BLaER1 treated with 17β-estradiol and CSF1 and Interleukin-3, amounts not matched to agents 10 nM and 100 nM (cell line): ENCODE measurements at regions not wholly inside any gene's neighbourhood (a gene's known extent, or its start where the extent isn't known, plus 50 kb on each side); places are given as distances from the start of the nearest gene placed in this dataset.
"Not testable (repeated sequence)": the region's sequence is repeated elsewhere in the genome, so short reads cannot be mapped to it uniquely, and the experiment has no call there.

Experiments
- H3K27ac ChIP-seq, 11 experiments: shearing (Covaris generic); formaldehyde crosslinking; 2 replicates each; pipeline ENCODE4 v1.8.1; 2022
- H3K27me3 ChIP-seq, 11 experiments: shearing (Covaris generic); formaldehyde crosslinking; 2 replicates each; pipeline ENCODE4 v1.8.1; 2022
- H3K36me3 ChIP-seq, 11 experiments: shearing (Covaris generic); formaldehyde crosslinking; 2 replicates each; pipeline ENCODE4 v1.8.1; 2022
- H3K4me1 ChIP-seq, 10 experiments: shearing (Covaris generic); formaldehyde crosslinking; 2 replicates each; pipeline ENCODE4 v1.8.1; 2022
- H3K4me2 ChIP-seq, 11 experiments: shearing (Covaris generic); formaldehyde crosslinking; 2 replicates each; pipeline ENCODE4 v1.8.1; 2022
- H3K4me3 ChIP-seq, 10 experiments: shearing (Covaris generic); formaldehyde crosslinking; 2 replicates each; pipeline ENCODE4 v1.8.1; 2022
- H3K9ac ChIP-seq, 11 experiments: shearing (Covaris generic); formaldehyde crosslinking; 2 replicates each; pipeline ENCODE4 v1.8.1; 2022
- H3K9me3 ChIP-seq, 11 experiments: shearing (Covaris generic); formaldehyde crosslinking; replicated peaks in 1 of 11; 2 replicates each; pipeline ENCODE4 v1.8.1; 2022
- H4K20me1 ChIP-seq, 11 experiments: shearing (Covaris generic); formaldehyde crosslinking; 2 replicates each; pipeline ENCODE4 v1.8.1; 2022
- Cebpa-rat ChIP-seq, 11 experiments: shearing (Covaris generic); IDR thresholded peaks; 2 replicates each; pipeline ENCODE4 v1.8.1; 2022

- H3K27ac ChIP-seq, result no peak overlapping the region
- no peak for TF ChIP-seq Cebpa-rat (IDR thresholded peaks at IDR 0.05)
- H3K4me3 ChIP-seq, result no peak overlapping the region
- no peaks in the 10 kb centered on the region for H3K4me1 ChIP-seq
- no peak overlapping the region for H3K4me2 ChIP-seq
- no peaks in the 10 kb centered on the region; a peak in 3 of 22 replicates for H4K20me1 ChIP-seq
- H3K9me3 ChIP-seq, result no peaks in the 10 kb centered on the region; a peak in 1 of 22 replicates
- no peak overlapping the region for H3K9ac ChIP-seq
- H3K27me3 ChIP-seq, result peaks cover 66 to 99% (median 93%) of the 10 kb centered on the region in 11 experiments
- H3K36me3 ChIP-seq, result no peaks in the 10 kb centered on the region
Observed at GRCh38 chrX:109922190-109922589, 80.7 kb upstream of the TMEM164 start.

DNA sequence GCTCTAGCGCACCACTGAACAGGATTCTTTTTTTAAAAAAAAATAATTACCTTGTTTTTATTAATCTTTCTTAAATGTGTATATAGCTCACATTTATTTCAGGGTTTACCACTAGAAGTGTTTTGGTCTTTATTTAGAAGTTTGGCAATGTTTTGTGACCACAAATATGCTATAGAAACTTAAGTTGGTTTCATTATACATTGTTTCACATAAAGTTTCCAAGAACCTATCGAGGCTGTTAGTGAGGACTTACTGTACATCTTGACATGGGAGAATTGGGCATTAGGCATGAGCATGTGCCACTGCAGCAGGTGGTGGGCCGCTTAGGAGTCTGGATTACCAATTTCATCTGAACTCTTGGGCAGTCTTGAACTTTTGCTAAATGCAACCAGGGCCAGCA is 77.9 kb upstream of the TMEM164 start:
- H3K36me3 ChIP-seq, H3K9me3 ChIP-seq, H3K27ac ChIP-seq, H3K4me3 ChIP-seq, H4K20me1 ChIP-seq, H3K9ac ChIP-seq, H3K4me1 ChIP-seq, H3K4me2 ChIP-seq: not testable (repeated sequence)
- peaks cover 67 to 100% (median 98%) of the 10 kb centered on the region in 11 experiments for H3K27me3 ChIP-seq

DNA sequence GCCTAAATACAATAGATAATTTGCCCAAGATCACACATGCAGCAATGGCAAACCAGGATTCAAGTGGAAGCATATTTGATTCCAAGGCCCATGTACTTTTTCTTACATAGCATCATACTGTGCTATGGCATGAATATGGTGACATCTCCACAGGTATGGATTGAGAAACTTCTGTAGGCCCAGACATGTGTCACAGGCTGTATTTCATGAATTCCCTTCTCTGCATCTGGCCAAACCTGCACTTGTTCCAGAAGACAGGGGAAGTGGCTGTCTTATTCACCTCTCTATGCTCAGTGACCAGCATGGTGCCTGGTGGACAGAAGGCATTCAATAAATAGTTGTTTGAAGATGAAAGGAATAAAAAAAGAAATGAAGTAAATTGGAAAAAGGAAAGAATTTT is 77.3 kb upstream of the TMEM164 start:
- Histone ChIP-seq H3K4me2 (no peak overlapping the region), H3K9me3 (peaks cover 0 to 6% (median 0%) of the 10 kb centered on the region in 11 experiments; a peak in 2 of 22 replicates), H3K4me1 (no peaks in the 10 kb centered on the region), H4K20me1 (peaks cover 0 to 6% (median 0%) of the 10 kb centered on the region in 11 experiments; a peak in 3 of 22 replicates), H3K27me3 (peaks cover 65 to 99% (median 95%) of the 10 kb centered on the region in 11 experiments), H3K9ac (no peak overlapping the region), H3K27ac (no peak overlapping the region), H3K4me3 (no peak overlapping the region), H3K36me3 (no peaks in the 10 kb centered on the region)
- TF ChIP-seq Cebpa-rat (IDR thresholded peaks at IDR 0.05), result no peak

- Histone ChIP-seq H3K9me3 (peaks cover 0 to 6% (median 0%) of the 10 kb centered on the region in 11 experiments; a peak in 2 of 22 replicates), H3K27ac (no peak overlapping the region), H3K9ac (no peak overlapping the region), H3K4me1 (no peaks in the 10 kb centered on the region), H3K4me2 (no peak overlapping the region), H3K27me3 (peaks cover 65 to 99% (median 95%) of the 10 kb centered on the region in 11 experiments), H4K20me1 (peaks cover 0 to 6% (median 0%) of the 10 kb centered on the region in 11 experiments; a peak in 3 of 22 replicates), H3K4me3 (no peak overlapping the region), H3K36me3 (no peaks in the 10 kb centered on the region)
- TF ChIP-seq Cebpa-rat (IDR thresholded peaks at IDR 0.05), result no peak
Observed at GRCh38 chrX:109926118-109926517, 76.8 kb upstream of the TMEM164 start.

DNA sequence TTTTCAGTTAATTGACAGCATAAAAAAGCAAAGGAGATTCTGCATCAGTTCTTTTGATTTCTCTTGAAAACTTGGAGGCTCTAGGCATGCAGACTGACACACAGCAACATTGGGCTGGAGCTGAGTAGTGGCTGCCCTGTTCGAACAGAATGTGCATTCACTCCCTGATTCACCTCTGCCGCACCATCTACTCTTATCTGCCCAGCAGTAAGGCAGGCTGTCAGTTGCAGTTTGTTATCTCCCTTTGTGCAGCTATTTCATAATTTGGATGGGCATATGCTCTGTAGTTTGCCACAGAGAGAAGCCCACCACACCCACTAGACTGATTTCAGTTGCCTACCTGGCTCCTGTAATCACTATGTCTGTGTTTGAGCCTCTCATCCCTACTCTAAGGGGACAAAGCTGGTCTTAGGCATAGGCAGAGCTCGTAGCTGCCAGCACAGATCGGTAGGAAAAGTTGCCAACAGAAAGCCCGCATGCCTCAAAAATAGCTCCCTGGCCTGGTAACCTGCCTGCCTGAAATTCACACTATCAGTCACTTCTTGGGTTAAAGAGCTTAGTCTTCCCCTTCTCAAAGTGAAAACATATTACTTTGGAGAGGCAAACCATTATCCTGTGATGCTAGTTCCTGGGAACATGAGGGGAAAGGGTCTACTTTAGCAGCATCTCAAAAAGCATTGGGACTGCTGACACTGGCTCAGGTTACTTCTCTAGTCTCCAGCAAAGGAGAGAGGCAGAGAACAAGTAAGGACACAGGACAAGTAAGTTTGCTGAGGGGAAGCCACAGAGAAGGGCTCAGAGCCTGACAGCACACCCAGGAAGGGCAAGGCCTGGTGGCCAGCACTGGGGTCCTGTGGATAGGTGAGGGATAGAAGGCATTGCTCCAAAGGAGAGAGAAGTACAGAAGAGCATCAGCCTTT is 75.9 kb upstream of the TMEM164 start:
- no peak overlapping the region for H3K27ac ChIP-seq
- H3K9me3 ChIP-seq, result peaks cover 0 to 6% (median 0%) of the 10 kb centered on the region in 11 experiments; a peak in 2 of 22 replicates
- no peak overlapping the region for H3K4me3 ChIP-seq
- no peaks in the 10 kb centered on the region for H3K4me1 ChIP-seq
- no peak for TF ChIP-seq Cebpa-rat (IDR thresholded peaks at IDR 0.05)
- peaks cover 0 to 6% (median 0%) of the 10 kb centered on the region in 11 experiments; a peak in 3 of 22 replicates for H4K20me1 ChIP-seq
- H3K9ac ChIP-seq, result no peak overlapping the region
- peaks cover 62 to 97% (median 92%) of the 10 kb centered on the region in 11 experiments for H3K27me3 ChIP-seq
- no peaks in the 10 kb centered on the region for H3K36me3 ChIP-seq
- no peak overlapping the region for H3K4me2 ChIP-seq

- no peak overlapping the region for H3K4me3 ChIP-seq
- H3K4me2 ChIP-seq, result no peak overlapping the region
- no peak overlapping the region for H3K9ac ChIP-seq
- H3K27ac ChIP-seq, result no peak overlapping the region
- peaks cover 0 to 6% (median 0%) of the 10 kb centered on the region in 11 experiments; a peak in 3 of 22 replicates for H4K20me1 ChIP-seq
- peaks cover 0 to 6% (median 0%) of the 10 kb centered on the region in 11 experiments; a peak in 2 of 22 replicates for H3K9me3 ChIP-seq
- no peaks in the 10 kb centered on the region for H3K4me1 ChIP-seq
- no peak for TF ChIP-seq Cebpa-rat (IDR thresholded peaks at IDR 0.05)
- H3K27me3 ChIP-seq, result peaks cover 55 to 94% (median 88%) of the 10 kb centered on the region in 11 experiments
- H3K36me3 ChIP-seq, result no peaks in the 10 kb centered on the region
Observed at GRCh38 chrX:109927663-109928273, 75.1 kb upstream of the TMEM164 start.

DNA sequence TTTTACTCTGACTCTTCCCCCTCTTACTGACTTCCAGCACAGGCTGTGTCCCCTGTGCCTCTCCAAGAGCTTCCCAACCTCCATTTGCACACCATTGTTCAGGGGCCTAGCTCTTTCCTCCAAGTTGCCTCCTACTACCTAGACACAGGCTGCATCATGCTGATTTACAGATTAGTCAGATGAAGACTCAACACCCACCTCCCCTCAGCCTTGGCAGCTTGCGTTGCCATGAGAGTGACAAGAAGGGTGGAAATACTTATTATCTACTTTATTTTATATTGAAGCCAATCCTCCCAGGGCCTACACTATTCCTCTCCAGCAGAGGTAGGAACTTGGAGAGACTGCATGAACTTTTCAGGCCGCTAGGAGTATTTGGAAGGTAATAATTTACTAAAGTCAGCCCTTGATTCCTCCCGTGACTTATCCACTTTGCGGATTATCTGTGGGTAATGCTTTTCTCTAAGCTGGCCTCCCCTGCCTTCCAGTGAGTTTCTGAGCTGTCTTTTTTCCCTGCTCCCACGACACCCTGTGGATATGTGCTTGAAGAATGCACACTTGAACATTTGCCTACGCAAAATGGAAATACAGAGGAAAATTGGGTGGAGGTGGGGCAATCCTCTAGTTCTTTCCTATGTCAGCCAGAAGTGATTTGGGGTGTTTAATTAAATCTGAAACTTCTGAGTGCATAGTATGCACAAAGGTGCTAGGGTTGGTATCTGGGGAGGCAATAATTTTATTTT is 74.1 kb upstream of the TMEM164 start:
- Histone ChIP-seq H3K36me3 (no peaks in the 10 kb centered on the region), H3K27ac (no peak overlapping the region), H3K9ac (no peak overlapping the region), H4K20me1 (peaks cover 0 to 6% (median 0%) of the 10 kb centered on the region in 11 experiments; a peak in 3 of 22 replicates), H3K4me1 (no peaks in the 10 kb centered on the region), H3K9me3 (peaks cover 0 to 6% (median 0%) of the 10 kb centered on the region in 11 experiments; a peak in 2 of 22 replicates), H3K27me3 (peaks cover 55 to 94% (median 88%) of the 10 kb centered on the region in 11 experiments), H3K4me3 (no peak overlapping the region), H3K4me2 (no peak overlapping the region)
- TF ChIP-seq Cebpa-rat (IDR thresholded peaks at IDR 0.05), result no peak

DNA sequence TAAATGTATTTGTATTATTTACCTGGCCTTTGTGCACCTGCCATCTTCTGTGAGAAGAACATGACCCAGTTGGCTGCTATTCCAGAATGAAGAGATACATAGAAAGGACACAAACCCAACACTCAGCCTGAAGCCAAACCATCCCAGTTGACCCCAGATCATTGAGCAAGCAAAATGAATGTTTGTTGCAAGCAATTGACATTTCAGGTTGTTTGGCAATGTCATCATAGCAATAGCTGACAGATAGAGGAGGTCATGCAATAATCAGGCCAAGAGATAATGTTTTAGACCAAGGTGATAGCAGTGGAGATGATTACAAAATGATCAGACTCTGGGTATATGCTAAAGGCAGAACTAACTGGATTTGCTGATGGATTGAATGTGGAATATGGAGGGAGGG is 71.2 kb upstream of the TMEM164 start:
- Histone ChIP-seq H3K9ac (no peak overlapping the region), H4K20me1 (peaks cover 0 to 6% (median 0%) of the 10 kb centered on the region in 11 experiments; a peak in 2 of 22 replicates), H3K4me2 (no peak overlapping the region), H3K4me1 (no peaks in the 10 kb centered on the region), H3K27me3 (peaks cover 61 to 94% (median 92%) of the 10 kb centered on the region in 11 experiments), H3K4me3 (no peak overlapping the region), H3K36me3 (no peaks in the 10 kb centered on the region), H3K27ac (no peak overlapping the region), H3K9me3 (peaks cover 0 to 6% (median 0%) of the 10 kb centered on the region in 11 experiments; a peak in 2 of 22 replicates)
- TF ChIP-seq Cebpa-rat (IDR thresholded peaks at IDR 0.05), result no peak
